ENCODE measurements at regions not wholly inside any gene's neighbourhood (a gene's known extent, or its start where the extent isn't known, plus 50 kb on each side); places are given as distances from the start of the nearest gene placed in this dataset.
"Not testable (repeated sequence)": the region's sequence is repeated elsewhere in the genome, so short reads cannot be mapped to it uniquely, and the experiment has no call there.

DNA sequence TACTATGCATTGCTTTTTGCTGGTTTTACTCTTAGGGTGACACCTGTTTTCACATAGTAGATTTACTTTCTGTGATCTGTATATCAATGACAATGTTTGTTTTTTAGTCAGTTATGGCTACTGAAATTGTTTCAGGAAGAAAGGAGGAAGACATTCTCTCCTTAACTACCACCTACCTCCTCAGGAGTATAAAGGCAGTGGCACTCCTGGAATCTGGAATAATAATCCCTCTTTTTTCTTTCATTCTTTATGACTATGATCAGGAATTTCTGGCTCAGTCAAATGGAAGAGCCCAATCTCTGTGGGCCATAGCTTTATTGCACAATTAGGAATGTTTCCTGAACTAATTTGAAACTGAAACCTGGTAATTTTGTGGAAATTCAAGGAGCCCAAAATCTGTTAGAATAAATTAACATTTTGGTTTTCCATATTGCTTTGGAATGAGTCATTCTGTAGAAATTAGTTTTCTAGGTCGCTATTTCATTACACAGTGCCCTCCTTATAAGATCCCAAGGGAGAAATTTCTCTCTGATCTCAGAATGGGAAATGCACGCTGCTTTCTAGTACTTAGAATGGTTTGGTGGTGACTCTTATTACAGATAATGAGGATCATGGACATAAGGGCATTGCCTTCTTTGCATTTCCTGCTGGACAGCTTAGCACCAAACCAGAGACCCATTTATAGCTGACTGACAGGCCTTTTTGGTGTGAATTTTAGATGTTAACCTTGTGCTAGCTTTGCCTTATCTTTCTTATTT, 95.3 kb upstream of the VLDLR start:
- no peak overlapping the region for H3K4me3 ChIP-seq (replicated peaks in 1 of 2; ENCODE audit: low read depth in 2 of 2, low read length in 2 of 2)
- DNase-seq (ENCODE audit: low read depth in 2 of 2), result peak in 1 of 2 donors; percentile 18
- TF ChIP-seq, protein P1, sequence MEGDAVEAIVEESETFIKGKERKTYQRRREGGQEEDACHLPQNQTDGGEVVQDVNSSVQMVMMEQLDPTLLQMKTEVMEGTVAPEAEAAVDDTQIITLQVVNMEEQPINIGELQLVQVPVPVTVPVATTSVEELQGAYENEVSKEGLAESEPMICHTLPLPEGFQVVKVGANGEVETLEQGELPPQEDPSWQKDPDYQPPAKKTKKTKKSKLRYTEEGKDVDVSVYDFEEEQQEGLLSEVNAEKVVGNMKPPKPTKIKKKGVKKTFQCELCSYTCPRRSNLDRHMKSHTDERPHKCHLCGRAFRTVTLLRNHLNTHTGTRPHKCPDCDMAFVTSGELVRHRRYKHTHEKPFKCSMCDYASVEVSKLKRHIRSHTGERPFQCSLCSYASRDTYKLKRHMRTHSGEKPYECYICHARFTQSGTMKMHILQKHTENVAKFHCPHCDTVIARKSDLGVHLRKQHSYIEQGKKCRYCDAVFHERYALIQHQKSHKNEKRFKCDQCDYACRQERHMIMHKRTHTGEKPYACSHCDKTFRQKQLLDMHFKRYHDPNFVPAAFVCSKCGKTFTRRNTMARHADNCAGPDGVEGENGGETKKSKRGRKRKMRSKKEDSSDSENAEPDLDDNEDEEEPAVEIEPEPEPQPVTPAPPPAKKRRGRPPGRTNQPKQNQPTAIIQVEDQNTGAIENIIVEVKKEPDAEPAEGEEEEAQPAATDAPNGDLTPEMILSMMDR (IDR thresholded peaks at IDR 0.05; ENCODE audit: low read depth, low read length), result no peak

DNA sequence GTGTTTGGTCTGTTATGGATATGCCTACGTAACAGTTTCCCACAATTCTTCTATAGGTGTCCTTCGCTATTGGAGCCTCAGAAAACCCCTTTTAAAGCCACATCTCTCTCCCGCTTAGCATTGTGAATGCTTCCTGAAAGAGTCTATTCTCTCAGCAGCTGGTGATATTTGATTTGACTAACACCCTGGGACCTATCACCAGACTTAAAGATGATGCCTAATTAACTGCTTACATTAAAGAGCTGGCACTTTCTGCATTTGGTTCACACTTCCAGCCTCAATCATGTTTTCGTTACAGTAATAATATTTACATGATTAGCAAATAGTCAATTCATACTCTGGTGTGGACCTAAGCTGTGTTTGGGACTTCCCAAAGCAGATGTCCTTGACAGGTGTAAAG, 90.1 kb upstream of the VLDLR start:
- TF ChIP-seq, protein P1 (IDR thresholded peaks at IDR 0.05; ENCODE audit: low read depth, low read length), result no peak
- no peak for DNase-seq (ENCODE audit: low read depth in 2 of 2)
- H3K4me3 ChIP-seq (replicated peaks in 1 of 2; ENCODE audit: low read depth in 2 of 2, low read length in 2 of 2), result no peak overlapping the region

DNA sequence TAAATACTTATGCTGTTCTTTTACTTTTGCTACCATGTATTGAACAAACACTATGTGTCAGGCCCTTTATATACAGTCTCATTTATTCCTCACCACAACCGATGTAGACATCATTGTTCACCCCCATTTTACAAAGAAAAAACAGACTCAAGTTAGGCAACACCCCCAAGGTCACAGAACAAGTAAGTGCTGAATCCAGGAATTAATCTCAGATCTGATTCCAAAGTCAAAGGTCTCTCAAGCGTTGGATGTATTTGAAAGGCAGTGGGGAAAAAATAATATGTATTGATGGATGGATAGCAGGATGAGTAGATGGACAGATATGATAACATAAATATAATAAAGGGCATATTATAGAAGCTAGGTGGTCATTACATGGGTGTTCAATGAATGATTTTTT, 85.1 kb upstream of the VLDLR start:
- DNase-seq (ENCODE audit: low read depth in 2 of 2), result no peak
- no peak overlapping the region for H3K4me3 ChIP-seq (replicated peaks in 1 of 2; ENCODE audit: low read depth in 2 of 2, low read length in 2 of 2)
- TF ChIP-seq, protein P1 (IDR thresholded peaks at IDR 0.05; ENCODE audit: low read depth, low read length), result no peak

DNA sequence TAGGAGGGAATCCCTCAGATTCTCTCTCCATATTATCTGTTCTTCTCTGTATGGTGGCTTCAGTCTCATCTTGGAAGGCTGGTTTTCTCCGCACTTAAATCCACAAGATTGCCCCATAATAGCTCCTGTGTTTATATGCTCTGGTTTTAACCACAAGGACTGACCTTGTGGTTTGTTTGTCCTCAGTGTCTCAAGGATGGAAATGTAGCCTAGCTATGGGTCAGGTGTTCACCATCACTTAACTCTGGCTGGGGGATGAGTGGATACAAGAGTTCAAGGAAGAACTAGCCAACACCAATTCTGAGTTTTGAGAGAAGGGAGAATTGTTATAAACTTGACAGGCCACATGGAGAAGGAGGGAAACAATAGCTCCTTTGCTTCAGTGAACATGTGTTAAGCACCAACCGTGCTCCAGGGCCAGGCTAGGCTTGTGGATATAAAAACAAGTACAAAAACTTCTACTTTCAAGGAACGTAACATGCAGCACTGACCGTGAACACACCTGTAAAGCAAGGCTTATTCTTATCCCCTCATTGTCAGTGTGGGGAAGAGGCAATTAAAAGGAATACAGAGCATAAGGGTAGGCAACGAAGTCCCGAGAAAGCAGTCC, 75.6 kb upstream of the VLDLR start:
- H3K4me3 ChIP-seq (replicated peaks in 1 of 2; ENCODE audit: low read depth in 2 of 2, low read length in 2 of 2), result no peak overlapping the region
- no peak for DNase-seq (ENCODE audit: low read depth in 2 of 2)
- TF ChIP-seq, protein P1 (IDR thresholded peaks at IDR 0.05; ENCODE audit: low read depth, low read length), result no peak

DNA sequence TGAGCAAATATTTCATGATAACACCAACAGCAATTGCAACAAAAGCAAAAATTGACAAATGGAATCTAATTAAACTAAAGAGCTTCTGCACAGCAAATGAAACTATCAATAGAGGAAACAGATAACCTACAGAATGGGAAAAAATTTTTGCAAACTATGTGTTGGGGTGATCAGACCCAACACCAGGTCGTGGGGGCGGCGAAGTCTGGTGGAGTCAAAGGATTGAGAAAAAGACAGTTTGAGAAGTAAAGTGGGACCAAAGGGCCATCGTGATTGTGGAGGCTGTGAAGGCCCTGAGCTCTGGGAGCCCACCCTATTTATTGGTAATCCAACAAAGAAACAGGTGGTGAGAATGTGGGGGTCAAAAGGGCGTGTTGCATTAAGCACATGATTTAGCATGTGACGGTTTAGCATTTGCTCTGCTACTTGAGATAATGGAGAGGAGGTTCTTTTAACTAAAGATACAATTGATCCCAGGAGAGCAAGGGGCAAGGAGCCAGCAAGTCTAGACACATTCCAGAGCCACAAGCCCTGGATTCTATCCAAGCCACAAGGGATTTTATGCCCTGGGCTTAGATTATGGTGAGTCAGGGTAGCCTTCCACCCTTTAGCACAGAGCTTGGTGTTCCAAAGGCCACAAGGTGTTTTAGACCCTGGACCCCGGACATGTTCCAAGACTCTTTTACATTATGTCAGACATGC, 65.5 kb upstream of the VLDLR start:
- peak; percentile 65 to 79 for DNase-seq (ENCODE audit: low read depth in 2 of 2)
- not testable (repeated sequence) for H3K4me3 ChIP-seq (replicated peaks in 1 of 2; ENCODE audit: low read depth in 2 of 2, low read length in 2 of 2)

DNA sequence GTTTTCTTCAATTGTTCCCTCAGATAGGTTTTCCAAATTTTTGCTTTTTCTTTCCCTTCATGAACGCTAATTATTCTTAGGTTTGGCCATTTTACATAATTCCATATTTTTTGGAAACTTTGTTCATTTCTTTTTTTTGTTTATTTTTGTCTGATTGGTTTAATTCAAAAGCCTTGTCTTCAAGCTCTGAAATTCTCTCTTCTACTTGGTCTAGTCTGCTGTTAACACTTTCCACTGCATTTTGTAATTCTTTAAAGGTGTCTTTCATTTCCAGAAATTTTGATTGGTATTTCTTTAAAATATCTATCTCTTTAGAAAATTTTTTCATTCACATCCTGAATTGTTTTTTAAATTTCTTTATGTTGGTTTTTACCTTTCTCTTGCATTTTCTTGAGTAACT, 63.9 kb upstream of the VLDLR start:
- TF ChIP-seq, protein P1 (IDR thresholded peaks at IDR 0.05; ENCODE audit: low read depth, low read length), result no peak

More for the DNA sequence above, 63.9 kb upstream of the VLDLR start:
- H3K4me3 ChIP-seq (replicated peaks in 1 of 2; ENCODE audit: low read depth in 2 of 2, low read length in 2 of 2), result no peak overlapping the region
- no peak for DNase-seq (ENCODE audit: low read depth in 2 of 2)

All from cardiac fibroblast (primary cell).